Left renal cortex interstitium (tissue), 4 donors: ENCODE measurements at regions not wholly inside any gene's neighbourhood (a gene's known extent, or its start where the extent isn't known, plus 50 kb on each side); places are given as distances from the start of the nearest gene placed in this dataset.

ENCODE experiments used
- DNase-seq, 4 donors: peaks; one replicate each; pipeline ENCODE4 v3.0.0-alpha.2; 2013; ENCODE audit warnings: low read depth in 4 of 4, low spot score in 2 of 4, missing footprints in 1 of 4

- no peak for DNase-seq
Observed at GRCh38 chr6:21375151-21376116, 218.1 kb upstream of the SOX4 start.

- DNase-seq, result no peak
Observed at GRCh38 chr6:21377356-21377755, 216.2 kb upstream of the SOX4 start.

GRCh38 chr6:21381331-21381963, 212.1 kb upstream of the SOX4 start:
- no peak for DNase-seq

- DNase-seq, result no peak
Observed at GRCh38 chr6:21382821-21383449, 210.6 kb upstream of the SOX4 start.

GRCh38 chr6:21383450-21384085, 210.0 kb upstream of the SOX4 start:
- DNase-seq, result no peak

GRCh38 chr6:21384216-21384615, 209.3 kb upstream of the SOX4 start:
- DNase-seq, result no peak

DNA sequence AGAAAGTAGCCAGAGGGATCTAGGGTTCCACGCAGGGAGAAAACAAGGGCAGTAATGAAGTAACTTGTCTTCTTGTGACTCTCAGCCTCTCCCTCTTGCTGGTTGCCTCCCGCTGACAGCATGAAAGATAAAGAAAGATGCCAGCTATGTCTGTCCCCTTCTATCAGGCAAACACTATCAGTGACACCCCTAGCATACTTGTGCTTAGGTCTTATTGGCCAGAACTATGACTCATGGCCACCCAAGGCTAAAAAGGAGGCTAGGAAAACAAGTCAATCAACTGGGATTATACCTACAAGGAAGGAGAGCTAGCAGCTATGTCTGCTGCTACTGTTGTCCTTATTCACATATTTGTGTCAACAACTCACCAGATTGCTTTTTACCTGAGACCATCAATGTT, 206.8 kb upstream of the SOX4 start:
- no peak for DNase-seq

GRCh38 chr6:21390532-21391213, 202.9 kb upstream of the SOX4 start:
- DNase-seq, result no peak

GRCh38 chr6:21392177-21392576, 201.4 kb upstream of the SOX4 start:
- no peak for DNase-seq

GRCh38 chr6:21393441-21394165, 199.9 kb upstream of the SOX4 start:
- DNase-seq, result no peak

GRCh38 chr6:21395121-21395520, 198.4 kb upstream of the SOX4 start:
- no peak for DNase-seq

- no peak for DNase-seq
Observed at GRCh38 chr6:21396313-21396712, 197.2 kb upstream of the SOX4 start.

- no peak for DNase-seq
Observed at GRCh38 chr6:21398741-21399325, 194.7 kb upstream of the SOX4 start.

- DNase-seq, result no peak
Observed at GRCh38 chr6:21402368-21402767, 191.2 kb upstream of the SOX4 start.

DNA sequence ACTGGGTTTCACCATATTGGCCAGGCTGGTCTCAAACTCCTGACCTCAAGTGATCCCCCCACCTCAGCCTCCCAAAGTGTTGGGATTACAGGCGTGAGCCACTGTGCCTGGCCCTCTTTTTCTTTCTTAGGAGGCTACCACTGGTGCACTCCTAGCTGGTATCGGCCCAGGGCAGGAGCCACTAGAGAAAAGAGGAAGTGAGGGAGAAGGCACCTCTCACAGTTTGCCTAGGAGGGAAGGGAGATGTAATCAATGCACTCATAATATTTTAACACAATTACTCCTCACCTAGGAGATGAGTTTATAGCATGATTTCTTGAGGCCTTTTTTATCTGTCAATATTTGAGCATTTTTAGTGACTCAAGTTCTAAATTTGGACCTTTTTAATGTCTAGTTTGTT, 189.0 kb upstream of the SOX4 start:
- DNase-seq, result no peak

GRCh38 chr6:21406316-21406715, 187.2 kb upstream of the SOX4 start:
- DNase-seq, result no peak

GRCh38 chr6:21409231-21409630, 184.3 kb upstream of the SOX4 start:
- no peak for DNase-seq

DNA sequence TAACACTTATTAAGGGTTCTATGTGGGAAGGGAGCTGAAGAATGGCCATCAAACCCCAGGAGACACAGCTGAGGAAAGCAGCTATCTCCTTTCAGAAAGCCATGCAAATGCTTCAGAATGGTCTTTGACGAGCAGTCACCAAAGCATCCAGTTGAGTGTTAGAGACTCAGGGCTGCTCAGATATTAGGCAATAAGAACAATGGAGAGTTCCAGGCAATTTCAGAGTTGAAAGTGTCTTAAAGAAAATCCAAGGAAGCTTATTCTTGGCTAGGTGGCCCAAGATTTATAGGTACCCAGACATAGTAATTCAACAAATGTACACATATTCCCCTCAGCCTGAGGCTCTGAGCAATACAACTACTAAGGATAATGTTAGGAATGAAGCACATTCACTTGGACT, 180.1 kb upstream of the SOX4 start:
- DNase-seq, result no peak

DNA sequence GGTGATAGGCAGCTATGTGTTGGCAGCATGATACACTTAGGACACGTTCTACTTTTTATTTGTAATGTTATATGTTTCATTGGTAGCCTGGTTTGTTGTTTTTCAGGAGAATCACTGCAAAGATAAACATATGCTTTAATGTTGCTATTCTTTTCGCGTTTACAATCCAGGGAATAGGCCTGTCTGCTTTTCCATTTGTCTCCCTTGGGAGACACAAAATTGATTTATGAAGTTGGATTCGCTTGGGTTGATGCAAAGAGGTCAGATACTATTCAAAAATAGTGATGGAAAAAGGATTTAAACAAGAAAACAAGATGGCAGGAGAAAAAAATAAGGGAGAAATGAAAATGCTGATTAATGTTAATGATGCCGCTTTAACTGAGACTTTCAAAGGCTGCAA, 179.5 kb upstream of the SOX4 start:
- DNase-seq, result no peak
